SK-N-SH treated with all-trans-retinoic acid at 6 μM for 48 hours (cell line): ENCODE measurements at regions not wholly inside any gene's neighbourhood (a gene's known extent, or its start where the extent isn't known, plus 50 kb on each side); places are given as distances from the start of the nearest gene placed in this dataset.

Experiments used
- ATAC-seq: fragments of 200-7000 bp; cut with Tn5 transposase; 3 replicates; pipeline ENCODE4 v1.9.1; 2020; ENCODE audit warnings: mild to moderate bottlenecking, moderate library complexity
- ARNTL ChIP-seq: fragments of 450-650 bp; formaldehyde crosslinking; IDR thresholded peaks from 2 replicates; pipeline ENCODE4 v1.5.0; 2020; ENCODE audit warnings: low read depth, mild to moderate bottlenecking, moderate library complexity, borderline replicate concordance
- CREB5 ChIP-seq: fragments of 250-450 bp; sonication (Bioruptor Pico); IDR thresholded peaks from 2 replicates; pipeline ENCODE4 v1.5.1; 2020; ENCODE audit warnings: low read depth, mild to moderate bottlenecking, moderate library complexity
- CSRNP3 ChIP-seq: fragments of 250-450 bp; sonication (Bioruptor Pico); IDR thresholded peaks from 2 replicates; pipeline ENCODE4 v1.5.1; 2021; ENCODE audit warnings: mild to moderate bottlenecking, moderate library complexity
- ESRRG ChIP-seq: fragments of 250-450 bp; sonication (Bioruptor Pico); IDR thresholded peaks from 2 replicates; pipeline ENCODE4 v1.6.1; 2021; ENCODE audit warnings: mild to moderate bottlenecking
- GLIS3 ChIP-seq: fragments of 250-450 bp; sonication (Bioruptor Pico); IDR thresholded peaks from 2 replicates; pipeline ENCODE4 v1.5.0; 2020; ENCODE audit warnings: mild to moderate bottlenecking, moderate library complexity
- ISL1 ChIP-seq: fragments of 250-450 bp; sonication (Bioruptor Pico); IDR thresholded peaks from 2 replicates; pipeline ENCODE4 v2.1.2; 2022; ENCODE audit warnings: mild to moderate bottlenecking, moderate library complexity
- OSR1 ChIP-seq: fragments of 250-450 bp; sonication (Bioruptor Pico); IDR thresholded peaks from 2 replicates; pipeline ENCODE4 v1.8.0; 2022; ENCODE audit warnings: moderate library complexity, mild to moderate bottlenecking, inconsistent platforms
- POU6F1 ChIP-seq: fragments of 250-450 bp; sonication (Bioruptor Pico); IDR thresholded peaks from 2 replicates; pipeline ENCODE4 v1.8.0; 2021; ENCODE audit warnings: low read depth, mild to moderate bottlenecking, moderate library complexity, borderline replicate concordance
- PPARA ChIP-seq: fragments of 250-450 bp; sonication (Bioruptor Pico); IDR thresholded peaks from 2 replicates; pipeline ENCODE4 v1.5.0; 2020; ENCODE audit warnings: mild to moderate bottlenecking, borderline replicate concordance
- RARB ChIP-seq: fragments of 250-450 bp; sonication (Bioruptor Pico); IDR thresholded peaks from 2 replicates; pipeline ENCODE4 v1.8.0; 2021; ENCODE audit warnings: mild to moderate bottlenecking, moderate library complexity
- SNAI2 ChIP-seq: fragments of 250-450 bp; sonication (Bioruptor Pico); IDR thresholded peaks from 2 replicates; pipeline ENCODE4 v1.5.0; 2020; ENCODE audit warnings: mild to moderate bottlenecking, moderate library complexity
- TCF4 ChIP-seq: fragments of 250-450 bp; sonication (Bioruptor Pico); IDR thresholded peaks from 2 replicates; pipeline ENCODE4 v1.8.0; 2021; ENCODE audit warnings: mild to moderate bottlenecking, moderate library complexity, borderline replicate concordance
- TSHZ2 ChIP-seq: fragments of 250-450 bp; sonication (Bioruptor Pico); IDR thresholded peaks from 2 replicates; pipeline ENCODE4 v1.5.0; 2020; ENCODE audit warnings: mild to moderate bottlenecking, moderate library complexity
- ZC3H10 ChIP-seq: fragments of 250-450 bp; sonication (Bioruptor Pico); IDR thresholded peaks from 2 replicates; pipeline ENCODE4 v1.5.1; 2021; ENCODE audit warnings: mild to moderate bottlenecking, moderate library complexity
- ZFP3 ChIP-seq: fragments of 250-450 bp; sonication (Bioruptor Pico); IDR thresholded peaks from 2 replicates; pipeline ENCODE4 v1.5.0; 2020; ENCODE audit warnings: mild to moderate bottlenecking, moderate library complexity
- ZFP30 ChIP-seq: fragments of 450-650 bp; formaldehyde crosslinking; IDR thresholded peaks from 2 replicates; pipeline ENCODE4 v1.5.0; 2022; ENCODE audit warnings: mild to moderate bottlenecking, moderate library complexity
- ZNF565 ChIP-seq: fragments of 450-650 bp; formaldehyde crosslinking; conservative IDR thresholded peaks from 2 replicates; pipeline ENCODE4 v1.5.0; 2020; ENCODE audit warnings: low read depth, mild to moderate bottlenecking, moderate library complexity
- ZNF70 ChIP-seq: fragments of 450-650 bp; formaldehyde crosslinking; IDR thresholded peaks from 2 replicates; pipeline ENCODE4 v1.5.0; 2020; ENCODE audit warnings: mild to moderate bottlenecking, moderate library complexity
- ZNF8 ChIP-seq: fragments of 450-650 bp; formaldehyde crosslinking; IDR thresholded peaks from 2 replicates; pipeline ENCODE4 v1.5.0; 2020; ENCODE audit warnings: mild to moderate bottlenecking, moderate library complexity

- TF ChIP-seq ZNF565: no peak
- TF ChIP-seq, all 23 proteins: peak for 0
Observed at GRCh38 chr5:148729182-148729581, 74.9 kb upstream of the HTR4 start (continued).

GRCh38 chr5:148730270-148730669 is 75.9 kb upstream of the HTR4 start:
- no peak for TF ChIP-seq ZNF8 (CRISPR knock-in tag)
- TF ChIP-seq POU6F1 (CRISPR knock-in tag): no peak
- no peak for TF ChIP-seq ARNTL (CRISPR knock-in tag)
- TF ChIP-seq TCF4: no peak
- no peak for TF ChIP-seq PPARA (CRISPR knock-in tag)
- no peak; the same call in 1 of the 3 replicates for ATAC-seq

- TF ChIP-seq CSRNP3 (CRISPR knock-in tag) (no peak), OSR1 (CRISPR knock-in tag) (no peak), ZFP3 (no peak)
- peak; percentile 94 for ATAC-seq
Observed at GRCh38 chr5:148730942-148731898, 76.9 kb upstream of the HTR4 start.

GRCh38 chr5:148732692-148733091 is 78.4 kb upstream of the HTR4 start:
- no peak for ATAC-seq
- no peak for TF ChIP-seq ZNF8 (CRISPR knock-in tag)
- TF ChIP-seq SNAI2: no peak
- no peak for TF ChIP-seq TCF4
- no peak for TF ChIP-seq PPARA (CRISPR knock-in tag)
- no peak for TF ChIP-seq ZNF70
- TF ChIP-seq OSR1 (CRISPR knock-in tag): no peak
- no peak for TF ChIP-seq RARB (CRISPR knock-in tag)
- no peak for TF ChIP-seq CREB5 (CRISPR knock-in tag)
- no peak for TF ChIP-seq ZC3H10 (CRISPR knock-in tag)
- TF ChIP-seq ZNF565: no peak
- TF ChIP-seq ISL1 (CRISPR knock-in tag): no peak
- no peak for TF ChIP-seq ZFP30 (CRISPR knock-in tag)
- TF ChIP-seq ARNTL (CRISPR knock-in tag): no peak
- TF ChIP-seq TSHZ2 (CRISPR knock-in tag): no peak
- TF ChIP-seq GLIS3 (CRISPR knock-in tag): no peak
- no peak for TF ChIP-seq ESRRG (CRISPR knock-in tag)
- TF ChIP-seq, all 23 proteins: peak for 0
